ENCODE measurements at regions not wholly inside any gene's neighbourhood (a gene's known extent, or its start where the extent isn't known, plus 50 kb on each side); places are given as distances from the start of the nearest gene placed in this dataset.

- H4K91ac ChIP-seq (ENCODE audit: insufficient read depth, low read depth, low read length), result no peak overlapping the region
- no peak overlapping the region for H3K56ac ChIP-seq (ENCODE audit: extremely low read depth, insufficient read depth, low read length)
- H3K23ac ChIP-seq (ENCODE audit: low read depth, low read length), result no peak overlapping the region
- H2BK20ac ChIP-seq (ENCODE audit: low read depth, low read length), result no peak overlapping the region
- dilution Hi-C loops (cut with HindIII; ENCODE audit: low sequenced_read_pairs, unreplicated experiment) (no loop called here), in situ Hi-C loops (cut with MboI; ENCODE audit: low sequenced_read_pairs) (no loop called here), intact Hi-C loops (cut with micrococcal nuclease) (no loop called here)
- H4K8ac ChIP-seq (ENCODE audit: low read depth in 2 of 2, low read length in 2 of 2), result no peak overlapping the region
- no peak overlapping the region for H2BK120ac ChIP-seq (ENCODE audit: low read depth, low read length)
- ATAC-seq (ENCODE audit: low read depth) (no peak), DNase-seq (no peak)
- H2BK15ac ChIP-seq (ENCODE audit: low read depth, low read length), result no peak overlapping the region
- H2AK5ac ChIP-seq (ENCODE audit: low read depth, low read length), result no peak overlapping the region
- no peak for TF ChIP-seq NFE2L2 (IDR thresholded peaks at IDR 0.05; ENCODE audit: low read depth, low read length)
- TF ChIP-seq MAFK (IDR thresholded peaks at IDR 0.05; ENCODE audit: low read depth, low read length), result no peak
- no peak for TF ChIP-seq RCOR1 (IDR thresholded peaks at IDR 0.05; ENCODE audit: insufficient replicate concordance, low read length)
- TF ChIP-seq RFX5 (IDR thresholded peaks at IDR 0.05; ENCODE audit: low read depth, low read length), result no peak
- no peak for TF ChIP-seq MXI1 (IDR thresholded peaks at IDR 0.05; ENCODE audit: borderline replicate concordance, low read depth, low read length)
- TF ChIP-seq MAZ (IDR thresholded peaks at IDR 0.05; ENCODE audit: borderline replicate concordance, low read depth, low read length), result no peak
- no peak for TF ChIP-seq RAD21 (IDR thresholded peaks at IDR 0.05; ENCODE audit: low read length)
- no peak for TF ChIP-seq POLR2A (IDR thresholded peaks at IDR 0.05; ENCODE audit: low read depth, low read length)
- TF ChIP-seq FOS (IDR thresholded peaks at IDR 0.05; ENCODE audit: low read depth, low read length), result no peak
- TF ChIP-seq CTCF (conservative IDR thresholded peaks at IDR 0.05; ENCODE audit: low read depth, low read length), result no peak
- no peak for TF ChIP-seq CHD1 (IDR thresholded peaks at IDR 0.05; ENCODE audit: low read depth, low read length)
- no peak for TF ChIP-seq ELK1 (IDR thresholded peaks at IDR 0.05; ENCODE audit: borderline replicate concordance, low read depth, low read length)
- TF ChIP-seq BHLHE40 (IDR thresholded peaks at IDR 0.05; ENCODE audit: low read depth, low read length), result no peak
- TF ChIP-seq CEBPB (IDR thresholded peaks at IDR 0.05; ENCODE audit: low read depth, low read length), result no peak
- no peak for TF ChIP-seq SMC3 (IDR thresholded peaks at IDR 0.05; ENCODE audit: low read depth, low read length)
- no peak for TF ChIP-seq USF2 (IDR thresholded peaks at IDR 0.05; ENCODE audit: low read depth, low read length)
- H3K9ac ChIP-seq (ENCODE audit: low read depth, low read length), result no peak overlapping the region
- no peaks in the 10 kb centered on the region for H4K20me1 ChIP-seq (ENCODE audit: insufficient read depth, low read length)
- H3K4ac ChIP-seq (ENCODE audit: low read depth, low read length), result no peak overlapping the region
- no TSS peak for BruUV-seq (replicated peaks)
- no peak overlapping the region for H2AK9ac ChIP-seq (replicated peaks; ENCODE audit: low read depth, low read length, poor library complexity)
- no peaks in the 10 kb centered on the region for H3K36me3 ChIP-seq (ENCODE audit: control insufficient read depth, insufficient read depth, low read length)
- no peak overlapping the region for H3K4me2 ChIP-seq (ENCODE audit: low read depth, low read length)
- H3K27me3 ChIP-seq (ENCODE audit: control insufficient read depth, insufficient read depth, low read length), result no peaks in the 10 kb centered on the region
- POLR2A ChIA-PET (ENCODE audit: unreplicated experiment), result no interaction called here
- H2AFZ ChIP-seq (replicated peaks; ENCODE audit: low read length, poor library complexity), result no peak overlapping the region
- no peaks in the 10 kb centered on the region for H3K4me1 ChIP-seq (ENCODE audit: control insufficient read depth, insufficient read depth, low read length)
- H3K79me1 ChIP-seq (ENCODE audit: low read depth in 1 of 2, low read length in 2 of 2), result no peaks in the 10 kb centered on the region
- no peak overlapping the region for H3K4me3 ChIP-seq (ENCODE audit: insufficient read depth, low read depth, low read length)
- no peak overlapping the region for H3K27ac ChIP-seq (ENCODE audit: insufficient read depth, low read length)
- no peak overlapping the region for H3K14ac ChIP-seq (replicated peaks; ENCODE audit: low read depth, low read length)
- no CpG with 5 or more reads among the region's 1 CpG for WGBS, 2 experiments (ENCODE audit: extremely low coverage in 2 of 2, insufficient read length in 1 of 2)
- CTCF ChIA-PET, result no interaction called here
- H2BK5ac ChIP-seq (ENCODE audit: low read depth, low read length, poor library complexity, severe bottlenecking), result no peak overlapping the region
- peaks cover 5% of the 10 kb centered on the region for H3K9me3 ChIP-seq (ENCODE audit: control insufficient read depth, insufficient read depth, low read length)
- H4K5ac ChIP-seq (ENCODE audit: low read depth, low read length), result no peak overlapping the region
- no peak overlapping the region for H3K18ac ChIP-seq (ENCODE audit: low read depth, low read length)
- H3K9me1 ChIP-seq (ENCODE audit: insufficient read depth, low read length), result no peaks in the 10 kb centered on the region
These were observed 130.7 kb upstream of the RPL10L start for GRCh38 chr14:46782281-46782680.
